ENCODE measurements at regions not wholly inside any gene's neighbourhood (a gene's known extent, or its start where the extent isn't known, plus 50 kb on each side); places are given as distances from the start of the nearest gene placed in this dataset.

DNA sequence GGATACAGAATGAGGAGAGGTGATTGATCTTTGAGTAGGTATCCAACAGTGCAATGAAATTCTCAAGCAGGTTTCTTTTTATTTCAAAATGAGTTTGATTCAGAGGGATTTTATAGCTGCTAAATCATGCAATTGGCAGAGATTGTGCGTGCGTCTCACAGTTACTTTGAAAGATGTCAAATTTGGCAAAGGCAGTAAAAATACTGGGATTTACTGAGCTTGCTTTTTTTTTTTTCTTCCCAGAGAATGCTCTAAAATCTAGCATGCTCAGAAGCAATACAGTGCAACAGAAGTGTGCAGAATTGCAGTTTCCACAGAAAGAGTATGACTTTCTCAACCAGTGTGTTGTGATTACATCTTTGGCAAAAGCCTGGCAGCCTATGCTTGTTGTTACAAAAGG, 410.7 kb upstream of the GOT2 start:
- Histone ChIP-seq H3K4me1 (ENCODE audit: control insufficient read depth in 3 of 3, insufficient read depth in 3 of 3, low read length in 3 of 3) (no peaks in the 10 kb centered on the region), H3K9ac (ENCODE audit: low read depth in 1 of 3, low read length in 3 of 3) (no peak overlapping the region), H3K9me3 (ENCODE audit: control insufficient read depth in 3 of 3, low read length in 3 of 3) (peaks cover 0 to 2% (median 0%) of the 10 kb centered on the region in 3 donors)

DNA sequence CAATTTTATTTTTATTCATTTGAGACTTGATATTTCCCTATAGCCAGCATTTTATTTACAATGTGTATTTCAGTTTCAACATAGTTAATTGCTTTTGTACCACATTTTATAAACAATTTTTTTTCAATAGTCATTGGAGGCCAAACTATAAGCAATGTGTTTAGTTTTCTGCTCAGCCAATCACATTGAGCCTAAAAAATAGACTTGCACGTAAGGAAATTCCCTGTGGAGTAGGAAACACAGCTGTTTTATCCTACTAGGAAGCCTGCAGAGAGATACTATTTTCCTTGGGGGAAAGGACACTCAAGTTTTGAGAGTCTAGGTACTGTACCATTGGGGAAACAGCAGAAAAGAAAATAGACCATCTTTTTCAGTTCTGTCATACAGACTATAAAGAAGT, 410.2 kb upstream of the GOT2 start:
- Histone ChIP-seq H3K4me3 (ENCODE audit: low read length in 3 of 3) (no peak overlapping the region), H3K4me1 (ENCODE audit: control insufficient read depth in 3 of 3, insufficient read depth in 3 of 3, low read length in 3 of 3) (no peaks in the 10 kb centered on the region), H3K27me3 (ENCODE audit: control insufficient read depth in 3 of 3, insufficient read depth in 3 of 3, low read length in 3 of 3) (no peaks in the 10 kb centered on the region), H3K9ac (ENCODE audit: low read depth in 1 of 3, low read length in 3 of 3) (no peak overlapping the region), H3K27ac (ENCODE audit: low read depth, low read length) (no peak overlapping the region), H3K36me3 (ENCODE audit: control insufficient read depth in 3 of 3, insufficient read depth in 3 of 3, low read length in 3 of 3) (no peaks in the 10 kb centered on the region), H3K9me3 (ENCODE audit: control insufficient read depth in 3 of 3, low read length in 3 of 3) (peaks cover 0 to 2% (median 0%) of the 10 kb centered on the region in 3 donors)

More for the DNA sequence above, 410.7 kb upstream of the GOT2 start:
- Histone ChIP-seq H3K4me3 (ENCODE audit: low read length in 3 of 3) (no peak overlapping the region), H3K27ac (ENCODE audit: low read depth, low read length) (no peak overlapping the region), H3K27me3 (ENCODE audit: control insufficient read depth in 3 of 3, insufficient read depth in 3 of 3, low read length in 3 of 3) (no peaks in the 10 kb centered on the region), H3K36me3 (ENCODE audit: control insufficient read depth in 3 of 3, insufficient read depth in 3 of 3, low read length in 3 of 3) (no peaks in the 10 kb centered on the region)

DNA sequence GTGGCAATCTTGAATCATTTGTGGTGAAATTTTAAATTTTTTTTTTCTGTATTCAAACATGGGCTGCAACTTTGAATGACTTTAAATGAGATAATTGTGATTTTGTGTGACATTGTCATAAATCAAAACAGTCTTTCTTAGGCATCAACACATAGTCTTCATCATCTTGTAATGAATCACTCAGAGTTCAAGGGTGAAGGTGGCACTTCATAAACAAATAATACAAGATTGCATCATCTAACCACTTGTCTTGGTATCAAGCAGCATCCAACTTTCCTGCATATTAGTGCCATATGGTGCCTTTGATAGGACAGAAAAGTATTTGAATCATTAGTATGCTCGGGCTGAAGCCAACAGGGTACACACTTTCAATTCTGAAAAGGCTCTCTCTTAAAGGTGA, 392.4 kb upstream of the GOT2 start:
- Histone ChIP-seq H3K27me3 (ENCODE audit: control insufficient read depth in 3 of 3, insufficient read depth in 3 of 3, low read length in 3 of 3) (no peaks in the 10 kb centered on the region), H3K9me3 (ENCODE audit: control insufficient read depth in 3 of 3, low read length in 3 of 3) (no peaks in the 10 kb centered on the region), H3K27ac (ENCODE audit: low read depth, low read length) (no peak overlapping the region), H3K36me3 (ENCODE audit: control insufficient read depth in 3 of 3, insufficient read depth in 3 of 3, low read length in 3 of 3) (no peaks in the 10 kb centered on the region), H3K9ac (ENCODE audit: low read depth in 1 of 3, low read length in 3 of 3) (no peak overlapping the region), H3K4me1 (ENCODE audit: control insufficient read depth in 3 of 3, insufficient read depth in 3 of 3, low read length in 3 of 3) (no peaks in the 10 kb centered on the region), H3K4me3 (ENCODE audit: low read length in 3 of 3) (no peak overlapping the region)

DNA sequence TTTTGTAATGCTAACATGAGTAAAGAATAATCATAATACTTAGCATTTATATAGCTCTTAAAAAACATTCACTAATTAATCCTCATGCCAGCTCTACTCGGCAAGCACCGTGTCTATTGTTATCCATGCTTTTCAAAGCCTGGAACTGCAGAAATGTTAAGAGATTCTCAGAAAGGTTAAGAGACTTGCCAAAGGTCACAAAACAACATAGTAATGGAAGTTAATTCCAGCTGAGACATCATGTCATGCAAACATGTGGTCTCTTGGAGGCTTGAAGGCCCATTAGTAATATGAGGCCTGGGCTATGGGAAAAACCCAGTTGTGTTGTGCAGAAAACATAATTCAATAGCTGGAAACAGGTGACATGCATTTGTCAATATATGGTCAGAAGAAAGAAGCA, 389.9 kb upstream of the GOT2 start:
- no peaks in the 10 kb centered on the region for H3K36me3 ChIP-seq (ENCODE audit: control insufficient read depth in 3 of 3, insufficient read depth in 3 of 3, low read length in 3 of 3)
- no peak overlapping the region for H3K4me3 ChIP-seq (ENCODE audit: low read length in 3 of 3)
- no peak overlapping the region for H3K27ac ChIP-seq (ENCODE audit: low read depth, low read length)
- H3K27me3 ChIP-seq (ENCODE audit: control insufficient read depth in 3 of 3, insufficient read depth in 3 of 3, low read length in 3 of 3) = no peaks in the 10 kb centered on the region
- H3K9me3 ChIP-seq (ENCODE audit: control insufficient read depth in 3 of 3, low read length in 3 of 3) = no peaks in the 10 kb centered on the region
- no peaks in the 10 kb centered on the region for H3K4me1 ChIP-seq (ENCODE audit: control insufficient read depth in 3 of 3, insufficient read depth in 3 of 3, low read length in 3 of 3)
- H3K9ac ChIP-seq (ENCODE audit: low read depth in 1 of 3, low read length in 3 of 3) = no peak overlapping the region

DNA sequence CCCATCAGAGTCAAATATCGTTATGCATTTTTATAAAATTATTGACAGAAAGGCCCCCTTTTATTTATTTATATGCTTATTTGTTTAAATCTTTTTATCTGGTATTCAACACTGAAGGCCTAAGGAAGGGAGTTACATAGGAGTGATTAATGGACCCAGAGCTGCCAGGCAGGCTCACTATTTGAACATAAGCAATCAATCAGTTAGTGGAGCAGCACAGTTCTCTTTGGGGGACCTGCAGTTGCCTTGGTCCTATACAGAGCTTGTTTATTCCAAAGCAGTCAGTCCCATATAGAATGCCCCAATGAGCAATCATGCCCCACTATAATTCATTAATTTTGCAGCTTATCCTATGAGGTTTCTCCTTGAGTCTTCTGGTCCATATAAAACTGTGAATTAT, 389.4 kb upstream of the GOT2 start:
- Histone ChIP-seq H3K4me1 (ENCODE audit: control insufficient read depth in 3 of 3, insufficient read depth in 3 of 3, low read length in 3 of 3) (no peaks in the 10 kb centered on the region), H3K9me3 (ENCODE audit: control insufficient read depth in 3 of 3, low read length in 3 of 3) (no peaks in the 10 kb centered on the region), H3K9ac (ENCODE audit: low read depth in 1 of 3, low read length in 3 of 3) (no peak overlapping the region), H3K27ac (ENCODE audit: low read depth, low read length) (no peak overlapping the region), H3K27me3 (ENCODE audit: control insufficient read depth in 3 of 3, insufficient read depth in 3 of 3, low read length in 3 of 3) (no peaks in the 10 kb centered on the region), H3K36me3 (ENCODE audit: control insufficient read depth in 3 of 3, insufficient read depth in 3 of 3, low read length in 3 of 3) (no peaks in the 10 kb centered on the region), H3K4me3 (ENCODE audit: low read length in 3 of 3) (no peak overlapping the region)

DNA sequence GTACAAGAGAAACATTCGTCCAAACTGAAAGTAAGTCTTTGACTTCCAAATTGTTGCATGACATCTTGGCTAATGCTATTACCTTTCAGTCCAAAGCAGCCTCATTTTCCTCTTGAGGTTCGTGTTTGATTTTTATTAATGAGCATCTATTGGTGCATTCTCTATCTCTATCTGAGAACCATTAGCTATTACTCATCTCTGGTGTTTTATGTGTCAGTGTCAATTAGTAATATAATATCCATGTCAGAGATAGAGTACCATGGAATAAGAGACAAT, 388.1 kb upstream of the GOT2 start:
- H3K9ac ChIP-seq (ENCODE audit: low read depth in 1 of 3, low read length in 3 of 3) = no peak overlapping the region
- H3K36me3 ChIP-seq (ENCODE audit: control insufficient read depth in 3 of 3, insufficient read depth in 3 of 3, low read length in 3 of 3) = no peaks in the 10 kb centered on the region
- H3K9me3 ChIP-seq (ENCODE audit: control insufficient read depth in 3 of 3, low read length in 3 of 3) = no peaks in the 10 kb centered on the region
- no peaks in the 10 kb centered on the region for H3K4me1 ChIP-seq (ENCODE audit: control insufficient read depth in 3 of 3, insufficient read depth in 3 of 3, low read length in 3 of 3)
- H3K27me3 ChIP-seq (ENCODE audit: control insufficient read depth in 3 of 3, insufficient read depth in 3 of 3, low read length in 3 of 3) = no peaks in the 10 kb centered on the region
- H3K4me3 ChIP-seq (ENCODE audit: low read length in 3 of 3) = no peak overlapping the region
- no peak overlapping the region for H3K27ac ChIP-seq (ENCODE audit: low read depth, low read length)

DNA sequence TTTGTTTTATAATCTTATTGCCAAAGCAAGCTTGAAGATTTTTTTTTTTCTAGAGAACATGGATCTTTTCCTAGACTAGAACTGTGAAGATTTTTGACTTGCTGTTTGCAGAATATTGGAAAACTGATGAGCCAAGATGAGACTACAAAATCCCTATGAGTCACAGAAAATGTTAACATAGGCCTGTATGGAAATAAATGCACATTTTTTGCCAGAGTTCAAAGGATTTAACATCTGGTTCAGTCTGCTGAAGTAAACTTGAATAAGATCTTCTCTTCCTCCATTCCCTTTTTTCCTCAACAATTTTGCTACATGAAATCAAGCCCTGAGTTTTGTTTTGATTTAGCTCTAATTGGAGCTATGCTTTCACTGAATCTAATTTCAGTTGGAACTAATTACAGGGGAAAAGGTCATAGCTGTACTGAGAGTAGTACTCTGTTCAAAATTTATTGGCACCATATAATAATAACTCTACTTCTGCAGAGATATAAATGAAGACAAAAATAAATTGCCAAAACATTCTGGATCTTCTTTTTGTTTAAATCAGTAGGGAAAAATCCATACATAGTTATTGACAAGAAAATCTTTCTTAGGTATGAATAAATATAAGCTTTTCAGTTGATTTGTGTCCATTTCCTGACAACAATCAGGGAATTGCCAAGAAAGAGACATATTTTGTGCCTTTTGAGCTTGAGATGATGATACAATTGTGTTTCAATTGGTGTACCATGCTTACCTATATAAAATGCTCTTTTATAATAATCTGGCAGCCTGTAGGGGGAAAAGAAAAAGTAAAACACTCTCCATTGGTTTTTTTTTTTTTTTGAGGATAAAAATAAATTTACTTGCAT, 387.5 kb upstream of the GOT2 start:
- no peak overlapping the region for H3K9ac ChIP-seq (ENCODE audit: low read depth in 1 of 3, low read length in 3 of 3)
- no peaks in the 10 kb centered on the region for H3K9me3 ChIP-seq (ENCODE audit: control insufficient read depth in 3 of 3, low read length in 3 of 3)
- H3K27ac ChIP-seq (ENCODE audit: low read depth, low read length) = no peak overlapping the region
- no peaks in the 10 kb centered on the region for H3K27me3 ChIP-seq (ENCODE audit: control insufficient read depth in 3 of 3, insufficient read depth in 3 of 3, low read length in 3 of 3)
- no peaks in the 10 kb centered on the region for H3K36me3 ChIP-seq (ENCODE audit: control insufficient read depth in 3 of 3, insufficient read depth in 3 of 3, low read length in 3 of 3)
- H3K4me3 ChIP-seq (ENCODE audit: low read length in 3 of 3) = no peak overlapping the region
- no peaks in the 10 kb centered on the region for H3K4me1 ChIP-seq (ENCODE audit: control insufficient read depth in 3 of 3, insufficient read depth in 3 of 3, low read length in 3 of 3)

DNA sequence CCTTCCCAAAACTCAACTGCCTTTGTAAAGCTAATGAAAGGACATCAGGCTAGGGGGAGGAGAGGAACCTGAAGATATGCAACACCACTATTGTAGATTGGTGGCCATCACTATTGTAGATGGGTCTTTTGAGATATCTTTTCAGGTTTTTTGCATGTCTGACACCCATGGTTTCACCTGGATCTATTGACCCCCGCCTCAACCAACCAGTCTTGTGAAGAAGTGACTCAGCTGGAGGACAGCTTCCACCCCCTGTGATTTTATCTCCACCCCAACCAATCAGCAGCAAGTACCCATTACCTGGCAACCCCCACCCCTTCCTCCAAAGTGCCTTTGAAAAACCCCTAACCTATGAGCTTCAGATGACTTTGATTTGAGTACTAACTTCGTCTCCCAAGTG, 382.6 kb upstream of the GOT2 start:
- no peaks in the 10 kb centered on the region for H3K27me3 ChIP-seq (ENCODE audit: control insufficient read depth in 3 of 3, insufficient read depth in 3 of 3, low read length in 3 of 3)

DNA sequence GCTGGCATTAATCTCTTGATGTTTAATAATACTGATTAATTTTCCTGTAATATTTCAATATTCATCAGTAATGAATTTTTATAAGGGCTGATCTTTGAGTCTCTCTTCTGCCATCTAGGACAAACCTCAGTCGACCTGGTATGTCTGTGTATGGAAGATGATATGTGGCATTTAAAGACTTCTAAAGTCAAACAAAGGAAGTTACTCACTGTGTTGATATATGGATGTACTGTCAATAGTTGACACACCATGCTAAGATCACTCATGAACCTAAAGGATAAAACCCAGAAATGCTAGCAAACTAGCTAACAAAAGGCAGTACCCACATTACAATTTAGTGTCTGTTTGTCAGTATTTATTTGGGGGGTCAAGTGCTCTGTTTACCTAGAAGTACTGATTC, 380.7 kb upstream of the GOT2 start:
- H3K36me3 ChIP-seq (ENCODE audit: control insufficient read depth in 3 of 3, insufficient read depth in 3 of 3, low read length in 3 of 3) = no peaks in the 10 kb centered on the region
- no peak overlapping the region for H3K27ac ChIP-seq (ENCODE audit: low read depth, low read length)
- no peak overlapping the region for H3K4me3 ChIP-seq (ENCODE audit: low read length in 3 of 3)
- no peaks in the 10 kb centered on the region for H3K9me3 ChIP-seq (ENCODE audit: control insufficient read depth in 3 of 3, low read length in 3 of 3)
- H3K27me3 ChIP-seq (ENCODE audit: control insufficient read depth in 3 of 3, insufficient read depth in 3 of 3, low read length in 3 of 3) = no peaks in the 10 kb centered on the region
- no peaks in the 10 kb centered on the region for H3K4me1 ChIP-seq (ENCODE audit: control insufficient read depth in 3 of 3, insufficient read depth in 3 of 3, low read length in 3 of 3)
- H3K9ac ChIP-seq (ENCODE audit: low read depth in 1 of 3, low read length in 3 of 3) = no peak overlapping the region

More for the DNA sequence above, 382.6 kb upstream of the GOT2 start:
- H3K4me1 ChIP-seq (ENCODE audit: control insufficient read depth in 3 of 3, insufficient read depth in 3 of 3, low read length in 3 of 3) = no peaks in the 10 kb centered on the region
- no peaks in the 10 kb centered on the region for H3K9me3 ChIP-seq (ENCODE audit: control insufficient read depth in 3 of 3, low read length in 3 of 3)
- H3K4me3 ChIP-seq (ENCODE audit: low read length in 3 of 3) = no peak overlapping the region
- H3K36me3 ChIP-seq (ENCODE audit: control insufficient read depth in 3 of 3, insufficient read depth in 3 of 3, low read length in 3 of 3) = no peaks in the 10 kb centered on the region
- H3K27ac ChIP-seq (ENCODE audit: low read depth, low read length) = no peak overlapping the region
- no peak overlapping the region for H3K9ac ChIP-seq (ENCODE audit: low read depth in 1 of 3, low read length in 3 of 3)

DNA sequence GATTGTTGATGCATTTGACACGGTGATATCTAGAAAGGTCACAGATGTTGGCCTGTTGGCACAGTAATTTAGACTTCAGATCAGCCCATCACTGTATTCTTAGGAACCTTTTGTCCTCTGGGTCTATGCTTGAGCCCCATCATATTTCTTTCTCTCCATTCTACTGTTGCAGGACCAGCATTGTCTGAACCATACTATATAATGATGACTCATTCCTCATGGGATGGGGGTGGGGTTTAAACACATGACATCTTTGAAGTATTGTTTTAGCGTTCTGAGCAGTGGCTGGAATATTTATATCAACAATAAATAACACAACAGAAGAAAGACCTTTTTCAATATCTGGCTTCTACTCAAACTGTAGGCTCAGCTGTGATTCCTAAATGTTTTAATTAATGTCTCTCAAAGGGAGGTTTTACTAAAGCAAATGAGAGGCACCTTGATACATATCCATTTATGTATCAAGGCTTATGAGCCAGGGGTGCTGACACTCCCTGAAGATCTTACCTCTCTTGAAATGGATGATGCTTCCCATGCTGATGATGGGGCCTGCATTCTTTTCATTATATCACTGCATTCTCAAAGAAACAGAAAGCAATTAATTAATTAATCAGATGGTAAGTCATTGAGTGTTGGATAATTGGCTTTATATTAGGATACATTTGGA, 379.0 kb upstream of the GOT2 start:
- no peaks in the 10 kb centered on the region for H3K4me1 ChIP-seq (ENCODE audit: control insufficient read depth in 3 of 3, insufficient read depth in 3 of 3, low read length in 3 of 3)

More for the DNA sequence above, 379.0 kb upstream of the GOT2 start:
- H3K9me3 ChIP-seq (ENCODE audit: control insufficient read depth in 3 of 3, low read length in 3 of 3) = no peaks in the 10 kb centered on the region
- H3K4me3 ChIP-seq (ENCODE audit: low read length in 3 of 3) = no peak overlapping the region
- no peak overlapping the region for H3K9ac ChIP-seq (ENCODE audit: low read depth in 1 of 3, low read length in 3 of 3)
- no peaks in the 10 kb centered on the region for H3K27me3 ChIP-seq (ENCODE audit: control insufficient read depth in 3 of 3, insufficient read depth in 3 of 3, low read length in 3 of 3)
- no peaks in the 10 kb centered on the region for H3K36me3 ChIP-seq (ENCODE audit: control insufficient read depth in 3 of 3, insufficient read depth in 3 of 3, low read length in 3 of 3)
- H3K27ac ChIP-seq (ENCODE audit: low read depth, low read length) = no peak overlapping the region
